Smooth muscle cell (in vitro differentiated cells): ENCODE measurements at regions not wholly inside any gene's neighbourhood (a gene's known extent, or its start where the extent isn't known, plus 50 kb on each side); places are given as distances from the start of the nearest gene placed in this dataset.

Source experiments
- DNase-seq: peaks from one replicate; lab custom pipeline; 2025; ENCODE audit not compliant: unreplicated experiment; lab: John Stamatoyannopoulos, UW
- H2AFZ ChIP-seq: fragments of 200-600 bp; sonication (generic); 2 replicates; pipeline ENCODE4 v1.6.0; 2016; ENCODE audit warnings: antibody characterized with exemption, low read depth, mild to moderate bottlenecking
- H3F3A ChIP-seq: fragments of 200-600 bp; sonication (generic); 2 replicates; pipeline ENCODE4 v1.6.0; 2017; ENCODE audit warnings: antibody characterized with exemption, low read depth
- H3K27ac ChIP-seq: fragments of 200-600 bp; sonication (generic); 2 replicates; pipeline ENCODE4 v1.5.1; 2016; ENCODE audit warnings: low read depth, mild to moderate bottlenecking
- H3K27me3 ChIP-seq: fragments of 200-600 bp; sonication (generic); 2 replicates; pipeline ENCODE4 v1.6.1; 2016; ENCODE audit warnings: low read depth, mild to moderate bottlenecking
- H3K36me3 ChIP-seq: fragments of 200-600 bp; sonication (generic); 2 replicates; pipeline ENCODE4 v1.5.1; 2016; ENCODE audit warnings: low read depth
- H3K4me1 ChIP-seq: fragments of 200-600 bp; sonication (generic); 2 replicates; pipeline ENCODE4 v1.5.1; 2016; ENCODE audit warnings: low read depth
- H3K4me2 ChIP-seq: fragments of 200-600 bp; sonication (generic); 2 replicates; pipeline ENCODE4 v1.6.0; 2016; ENCODE audit warnings: mild to moderate bottlenecking
- H3K4me3 ChIP-seq: fragments of 200-600 bp; sonication (generic); 2 replicates; pipeline ENCODE4 v1.5.1; 2016; ENCODE audit warnings: mild to moderate bottlenecking
- H3K79me2 ChIP-seq: fragments of 200-600 bp; sonication (generic); 2 replicates; pipeline ENCODE4 v1.6.0; 2016; ENCODE audit warnings: low read depth, mild to moderate bottlenecking
- H3K9ac ChIP-seq: fragments of 200-600 bp; sonication (generic); 2 replicates; pipeline ENCODE4 v1.6.0; 2016; ENCODE audit warnings: low read depth
- H3K9me3 ChIP-seq: fragments of 200-600 bp; sonication (generic); replicated peaks from 2 replicates; pipeline ENCODE4 v1.5.1; 2016; ENCODE audit warnings: low read depth
- H4K20me1 ChIP-seq: fragments of 200-600 bp; sonication (generic); 2 replicates; pipeline ENCODE4 v1.6.0; 2016; ENCODE audit warnings: low read depth
- CTCF ChIP-seq: fragments of 200-600 bp; sonication (generic); IDR thresholded peaks from 2 replicates; pipeline ENCODE4 v1.5.1; 2017; ENCODE audit warnings: borderline replicate concordance, mild to moderate bottlenecking, antibody characterized with exemption; ENCODE audit not compliant: insufficient read depth, poor library complexity, severe bottlenecking
- WGBS: methylation state at CpG from one replicate; pipeline ENCODE4 v1.1.7; 2016; ENCODE audit warnings: low lambda C conversion rate; 5-methylcytosine and 5-hydroxymethylcytosine counted together

DNA sequence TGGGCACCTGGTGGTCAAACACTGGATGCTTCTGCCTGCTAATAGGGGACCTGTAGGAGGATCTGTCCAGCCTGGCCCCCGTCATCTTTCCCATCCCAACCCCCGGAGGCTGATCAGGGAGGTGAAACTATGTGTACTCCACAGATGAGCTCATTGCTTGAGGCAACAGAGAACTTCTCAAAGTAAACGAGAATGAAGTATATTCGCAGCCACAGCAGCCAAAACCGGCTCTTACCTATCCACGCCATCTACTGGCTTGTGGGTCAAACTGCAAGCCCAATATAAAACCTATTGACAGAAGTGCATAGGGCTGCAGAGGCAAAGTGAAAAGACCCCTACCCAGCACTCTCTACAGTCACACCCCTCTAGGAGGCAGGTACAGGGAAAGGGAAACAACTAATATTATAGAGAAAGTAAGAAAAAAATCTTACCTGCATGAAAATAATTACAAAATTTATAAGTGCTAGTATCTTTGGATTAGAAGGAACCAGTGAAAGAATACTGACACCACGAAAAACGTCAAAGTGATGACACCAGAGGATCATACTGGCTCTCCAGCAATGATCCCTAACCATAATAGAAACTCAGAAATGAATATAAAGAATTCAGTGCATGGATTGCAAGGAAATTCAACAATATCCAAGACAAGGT, 973.5 kb downstream of the ANKRD7 start:
- DNase-seq: no peak
- H3K36me3 ChIP-seq: no peaks in the 10 kb centered on the region
- no peaks in the 10 kb centered on the region for H3K4me1 ChIP-seq
- no peak overlapping the region for H2AFZ ChIP-seq
- H3K27ac ChIP-seq: no peak overlapping the region
- no peaks in the 10 kb centered on the region for H3K79me2 ChIP-seq
- TF ChIP-seq CTCF: peak; percentile 74
- no peaks in the 10 kb centered on the region for H3K27me3 ChIP-seq
- H3K9me3 ChIP-seq: no peaks in the 10 kb centered on the region
- 27% methylated on average over 8 of the region's 8 CpGs for WGBS
- H3K4me2 ChIP-seq: no peak overlapping the region
- H3F3A ChIP-seq: no peaks in the 10 kb centered on the region
- H3K9ac ChIP-seq: no peak overlapping the region
- H3K4me3 ChIP-seq: no peak overlapping the region
- no peaks in the 10 kb centered on the region for H4K20me1 ChIP-seq

- H3K27ac ChIP-seq: no peak overlapping the region
- TF ChIP-seq CTCF: no peak
- no peaks in the 10 kb centered on the region for H3K36me3 ChIP-seq
- 93% methylated on average over 3 of the region's 3 CpGs for WGBS
- no peaks in the 10 kb centered on the region for H3F3A ChIP-seq
- H3K27me3 ChIP-seq: no peaks in the 10 kb centered on the region
- H3K4me2 ChIP-seq: no peak overlapping the region
- no peaks in the 10 kb centered on the region for H4K20me1 ChIP-seq
- H3K9me3 ChIP-seq: no peaks in the 10 kb centered on the region
- H3K4me1 ChIP-seq: no peaks in the 10 kb centered on the region
- no peaks in the 10 kb centered on the region for H3K79me2 ChIP-seq
- no peak for DNase-seq
- no peak overlapping the region for H3K4me3 ChIP-seq
- no peak overlapping the region for H2AFZ ChIP-seq
- H3K9ac ChIP-seq: no peak overlapping the region
Observed at GRCh38 chr7:119219663-119220062, 995.2 kb downstream of the ANKRD7 start.

DNA sequence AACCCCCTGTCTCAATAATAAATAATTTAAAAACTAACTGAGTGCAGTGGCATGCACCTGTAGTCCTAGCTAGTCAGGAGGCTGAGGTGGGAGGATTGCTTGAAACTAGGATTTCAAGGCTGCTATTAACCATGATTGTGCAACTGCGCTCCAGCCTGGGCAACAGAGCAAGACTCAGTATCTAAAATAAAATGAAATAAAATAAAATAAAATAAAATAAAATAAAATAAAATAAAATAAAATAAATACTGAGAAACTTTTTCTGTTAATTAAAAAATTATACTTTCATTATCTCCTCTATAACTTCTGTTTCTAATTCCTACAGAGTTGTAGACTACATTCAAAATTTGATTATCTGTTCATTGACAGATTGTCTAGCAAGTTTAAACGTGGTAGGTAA, 999.4 kb downstream of the ANKRD7 start:
- Histone ChIP-seq H4K20me1 (no peaks in the 10 kb centered on the region), H2AFZ (no peak overlapping the region), H3K27ac (no peak overlapping the region), H3K79me2 (no peaks in the 10 kb centered on the region), H3K9ac (no peak overlapping the region), H3K27me3 (no peaks in the 10 kb centered on the region), H3K4me1 (no peaks in the 10 kb centered on the region), H3K9me3 (no peaks in the 10 kb centered on the region), H3F3A (no peaks in the 10 kb centered on the region), H3K36me3 (no peaks in the 10 kb centered on the region), H3K4me2 (no peak overlapping the region), H3K4me3 (no peak overlapping the region)
- 87% methylated on average over 2 of the region's 2 CpGs for WGBS
- TF ChIP-seq CTCF: no peak
- DNase-seq: no peak

DNA sequence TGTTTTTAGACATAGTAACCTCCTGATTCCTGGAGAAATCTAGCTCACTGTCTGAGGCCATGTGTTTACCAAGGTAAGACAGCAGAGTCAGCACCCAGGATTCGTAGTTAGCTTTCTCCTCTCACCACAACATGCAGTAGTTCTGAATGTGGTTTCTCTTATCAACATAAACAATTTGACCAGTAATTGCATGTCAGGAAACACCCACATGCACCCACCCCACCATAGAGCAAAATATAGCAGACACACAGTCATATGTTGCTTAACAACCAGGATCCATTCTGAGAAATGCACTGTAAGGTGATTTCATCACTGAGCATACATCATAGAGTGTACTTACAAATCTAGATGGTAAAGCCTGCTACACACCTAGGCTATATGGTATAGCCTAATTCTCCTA, 1004.0 kb downstream of the ANKRD7 start:
- no peaks in the 10 kb centered on the region for H3K9me3 ChIP-seq
- H3K27ac ChIP-seq: no peak overlapping the region
- no peak for TF ChIP-seq CTCF
- H2AFZ ChIP-seq: no peak overlapping the region
- no peaks in the 10 kb centered on the region for H3K79me2 ChIP-seq
- no peaks in the 10 kb centered on the region for H3K36me3 ChIP-seq
- 19% methylated on average over 1 of the region's 1 CpG for WGBS
- H3K4me1 ChIP-seq: no peaks in the 10 kb centered on the region
- no peak for DNase-seq
- no peaks in the 10 kb centered on the region for H4K20me1 ChIP-seq
- H3K4me2 ChIP-seq: no peak overlapping the region
- H3F3A ChIP-seq: no peaks in the 10 kb centered on the region
- H3K4me3 ChIP-seq: no peak overlapping the region
- H3K27me3 ChIP-seq: no peaks in the 10 kb centered on the region
- no peak overlapping the region for H3K9ac ChIP-seq
